Liver (tissue), 7 donors: ENCODE measurements at regions not wholly inside any gene's neighbourhood (a gene's known extent, or its start where the extent isn't known, plus 50 kb on each side); places are given as distances from the start of the nearest gene placed in this dataset.

Source experiments
- DNase-seq: peaks from one replicate; pipeline ENCODE4 v3.0.0-alpha.2; 2017; ENCODE audit warnings: low spot score
- H3K27ac ChIP-seq, 2 donors: one replicate each; pipeline ENCODE4 v1.7.0; 2013; ENCODE audit warnings: inconsistent platforms in 2 of 2, low read length in 2 of 2, control low read depth in 1 of 2, low read depth in 1 of 2, mild to moderate bottlenecking in 1 of 2
- H3K27me3 ChIP-seq, 4 donors: one replicate each; pipeline versions ENCODE4 v1.6.1 to v1.7.0; 2013; ENCODE audit warnings: low read length in 3 of 4, inconsistent platforms in 1 of 4, mild to moderate bottlenecking in 1 of 4, moderate library complexity in 1 of 4; ENCODE audit not compliant: control insufficient read depth in 4 of 4, insufficient read depth in 4 of 4
- H3K36me3 ChIP-seq, 4 donors: one replicate each; pipeline versions ENCODE4 v1.6.1 to v1.7.0; 2013; ENCODE audit warnings: low read length in 3 of 4, mild to moderate bottlenecking in 3 of 4, low read depth in 1 of 4, moderate library complexity in 1 of 4; ENCODE audit not compliant: control insufficient read depth in 4 of 4, insufficient read depth in 3 of 4
- H3K4me1 ChIP-seq, 4 donors: one replicate each; pipeline versions ENCODE4 v1.6.1 to v1.7.0; 2013; ENCODE audit warnings: low read length in 3 of 4, mild to moderate bottlenecking in 3 of 4, moderate library complexity in 1 of 4; ENCODE audit not compliant: control insufficient read depth in 4 of 4, insufficient read depth in 4 of 4
- H3K4me3 ChIP-seq, 3 donors: one replicate each; pipeline versions ENCODE4 v1.6.1 to v1.7.0; 2013; ENCODE audit warnings: low read length in 3 of 3, control low read depth in 1 of 3, low read depth in 1 of 3, mild to moderate bottlenecking in 1 of 3
- H3K9ac ChIP-seq, 2 donors: one replicate each; pipeline ENCODE4 v1.7.0; 2013; ENCODE audit warnings: low read length in 2 of 2, mild to moderate bottlenecking in 2 of 2, moderate library complexity in 2 of 2, control low read depth in 1 of 2, low read depth in 1 of 2
- H3K9me3 ChIP-seq, 4 donors: one replicate each; pipeline versions ENCODE4 v1.6.1 to v1.7.0; 2013; ENCODE audit warnings: low read length in 3 of 4; ENCODE audit not compliant: control insufficient read depth in 4 of 4
- ATF3 ChIP-seq: IDR thresholded peaks from 2 replicates; pipeline ENCODE4 v1.6.1; 2016; ENCODE audit warnings: antibody characterized with exemption
- EGR1 ChIP-seq, 2 donors: IDR thresholded peaks; 2 replicates each; pipeline ENCODE4 v1.6.1; 2016 to 2018; ENCODE audit warnings: antibody characterized with exemption in 2 of 2, low read depth in 2 of 2
- FOXA1 ChIP-seq: IDR thresholded peaks from 2 replicates; pipeline ENCODE4 v1.6.1; 2016; ENCODE audit warnings: antibody characterized with exemption
- FOXA2 ChIP-seq: IDR thresholded peaks from 2 replicates; pipeline ENCODE4 v1.6.1; 2016; ENCODE audit warnings: antibody characterized with exemption
- GABPA ChIP-seq, 2 donors: IDR thresholded peaks in 1 of 2; conservative IDR thresholded peaks in 1 of 2; 2 replicates each; pipeline ENCODE4 v1.6.1; 2016; ENCODE audit warnings: antibody characterized with exemption in 2 of 2, mild to moderate bottlenecking in 1 of 2, moderate library complexity in 1 of 2
- HNF4A ChIP-seq, 2 donors: conservative IDR thresholded peaks; 2 replicates each; pipeline ENCODE4 v1.6.1; 2016; ENCODE audit warnings: antibody characterized with exemption in 2 of 2, mild to moderate bottlenecking in 2 of 2
- HNF4G ChIP-seq: IDR thresholded peaks from 2 replicates; pipeline ENCODE4 v1.6.1; 2016; ENCODE audit warnings: antibody characterized with exemption
- JUND ChIP-seq, 2 donors: IDR thresholded peaks; 2 replicates each; pipeline ENCODE4 v1.6.1; 2016; ENCODE audit warnings: antibody characterized with exemption in 2 of 2
- MAX ChIP-seq: IDR thresholded peaks from 2 replicates; pipeline ENCODE4 v1.6.1; 2016; ENCODE audit warnings: antibody characterized with exemption
- NR2F2 ChIP-seq: IDR thresholded peaks from 2 replicates; pipeline ENCODE4 v1.6.1; 2016; ENCODE audit warnings: antibody characterized with exemption
- RAD21 ChIP-seq, 2 donors: IDR thresholded peaks; 2 replicates each; pipeline ENCODE4 v1.6.1; 2016; ENCODE audit warnings: antibody characterized with exemption in 2 of 2, mild to moderate bottlenecking in 2 of 2
- REST ChIP-seq: IDR thresholded peaks from 2 replicates; pipeline ENCODE4 v1.6.1; 2016; ENCODE audit warnings: antibody characterized with exemption, mild to moderate bottlenecking
- RXRA ChIP-seq, 2 donors: IDR thresholded peaks; 2 replicates each; pipeline ENCODE4 v1.6.1; 2017 to 2018; ENCODE audit warnings: antibody characterized with exemption in 2 of 2, mild to moderate bottlenecking in 1 of 2
- SP1 ChIP-seq: IDR thresholded peaks from 2 replicates; pipeline ENCODE4 v1.6.1; 2018; ENCODE audit warnings: antibody characterized with exemption, mild to moderate bottlenecking
- TAF1 ChIP-seq: conservative IDR thresholded peaks from 2 replicates; pipeline ENCODE4 v1.6.1; 2016; ENCODE audit warnings: antibody characterized with exemption, mild to moderate bottlenecking
- YY1 ChIP-seq: IDR thresholded peaks from 2 replicates; pipeline ENCODE4 v1.6.1; 2016; ENCODE audit warnings: antibody characterized with exemption, mild to moderate bottlenecking
- WGBS: extraction: QIAGEN DNeasy Blood & Tissue Kit; methylation state at CpG from one replicate; pipeline ENCODE4 v1.1.7; 2013; 5-methylcytosine and 5-hydroxymethylcytosine counted together
- TF ChIP-seq, protein P1 (sequence below): IDR thresholded peaks from 2 replicates; pipeline ENCODE4 v1.6.1; 2016; ENCODE audit warnings: antibody characterized with exemption
- donor health status: healthy.
- donor health status: healthy.
- donor health status: healthy.
- donor health status: healthy.

GRCh38 chr6:21429291-21429690 lies 164.3 kb upstream of the SOX4 start:
- no peak for TF ChIP-seq FOXA1
- TF ChIP-seq NR2F2 = no peak
- no peak for TF ChIP-seq RAD21 (IDR thresholded peaks at IDR 0.05)
- TF ChIP-seq REST = no peak
- TF ChIP-seq ATF3 = no peak
- TF ChIP-seq JUND (IDR thresholded peaks at IDR 0.05) = no peak
- TF ChIP-seq, protein P1, sequence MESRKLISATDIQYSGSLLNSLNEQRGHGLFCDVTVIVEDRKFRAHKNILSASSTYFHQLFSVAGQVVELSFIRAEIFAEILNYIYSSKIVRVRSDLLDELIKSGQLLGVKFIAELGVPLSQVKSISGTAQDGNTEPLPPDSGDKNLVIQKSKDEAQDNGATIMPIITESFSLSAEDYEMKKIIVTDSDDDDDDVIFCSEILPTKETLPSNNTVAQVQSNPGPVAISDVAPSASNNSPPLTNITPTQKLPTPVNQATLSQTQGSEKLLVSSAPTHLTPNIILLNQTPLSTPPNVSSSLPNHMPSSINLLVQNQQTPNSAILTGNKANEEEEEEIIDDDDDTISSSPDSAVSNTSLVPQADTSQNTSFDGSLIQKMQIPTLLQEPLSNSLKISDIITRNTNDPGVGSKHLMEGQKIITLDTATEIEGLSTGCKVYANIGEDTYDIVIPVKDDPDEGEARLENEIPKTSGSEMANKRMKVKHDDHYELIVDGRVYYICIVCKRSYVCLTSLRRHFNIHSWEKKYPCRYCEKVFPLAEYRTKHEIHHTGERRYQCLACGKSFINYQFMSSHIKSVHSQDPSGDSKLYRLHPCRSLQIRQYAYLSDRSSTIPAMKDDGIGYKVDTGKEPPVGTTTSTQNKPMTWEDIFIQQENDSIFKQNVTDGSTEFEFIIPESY = no peak
- DNase-seq = no peak
- WGBS = 96% methylated on average over 2 of the region's 2 CpGs
- Histone ChIP-seq H3K9me3 (peaks cover 0 to 6% (median 0%) of the 10 kb centered on the region in 4 donors), H3K4me1 (no peaks in the 10 kb centered on the region), H3K27ac (no peak overlapping the region), H3K27me3 (no peaks in the 10 kb centered on the region), H3K4me3 (no peak overlapping the region), H3K9ac (no peak overlapping the region), H3K36me3 (no peaks in the 10 kb centered on the region)

DNA sequence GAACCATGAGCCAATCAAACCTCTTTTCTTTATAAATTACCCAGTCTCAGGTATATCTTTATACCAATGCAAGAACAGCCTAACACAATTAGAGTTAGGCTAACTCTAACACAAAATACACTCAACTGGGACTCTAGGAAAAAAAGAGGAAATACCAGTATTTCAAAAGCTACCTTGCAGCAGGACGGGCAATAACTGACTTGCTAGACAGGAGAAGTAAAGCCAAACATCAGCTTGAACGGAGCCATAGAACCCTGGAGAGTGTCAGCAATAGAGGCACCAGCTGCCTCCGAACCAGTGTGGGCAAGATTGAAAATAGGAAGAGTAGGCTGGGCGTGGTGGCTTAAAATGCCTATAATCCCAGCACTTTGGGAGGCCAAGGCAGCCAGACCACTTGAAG lies 162.0 kb upstream of the SOX4 start:
- 86% methylated on average over 4 of the region's 4 CpGs for WGBS
- peaks cover 0 to 5% (median 0%) of the 10 kb centered on the region in 4 donors for H3K9me3 ChIP-seq
- no peaks in the 10 kb centered on the region for H3K36me3 ChIP-seq
- no peak overlapping the region for H3K4me3 ChIP-seq
- TF ChIP-seq FOXA1 = no peak
- no peak for TF ChIP-seq HNF4A (conservative IDR thresholded peaks at IDR 0.05)
- no peak for DNase-seq
- no peaks in the 10 kb centered on the region for H3K27me3 ChIP-seq
- no peak overlapping the region for H3K27ac ChIP-seq
- no peak overlapping the region for H3K9ac ChIP-seq
- H3K4me1 ChIP-seq = no peaks in the 10 kb centered on the region

GRCh38 chr6:21436625-21437024 lies 156.9 kb upstream of the SOX4 start:
- WGBS = 89% methylated on average over 1 of the region's 1 CpG
- Histone ChIP-seq H3K36me3 (no peaks in the 10 kb centered on the region), H3K4me3 (no peak overlapping the region), H3K27ac (no peak overlapping the region), H3K4me1 (no peaks in the 10 kb centered on the region), H3K9me3 (no peaks in the 10 kb centered on the region), H3K27me3 (no peaks in the 10 kb centered on the region), H3K9ac (no peak overlapping the region)
- DNase-seq = no peak
- TF ChIP-seq REST (no peak), RAD21 (IDR thresholded peaks at IDR 0.05) (no peak), JUND (IDR thresholded peaks at IDR 0.05) (no peak), RXRA (IDR thresholded peaks at IDR 0.05) (no peak), MAX (no peak), TAF1 (no peak), FOXA2 (no peak), NR2F2 (no peak), EGR1 (IDR thresholded peaks at IDR 0.05; ENCODE audit: low read depth in 2 of 2) (no peak), GABPA (IDR thresholded peaks at IDR 0.05 in 1 of 2, conservative IDR thresholded peaks at IDR 0.05 in 1 of 2) (no peak), HNF4G (no peak), YY1 (no peak), FOXA1 (no peak), SP1 (no peak)
- TF ChIP-seq, protein P1 = no peak
